Activated naive CD4-positive, alpha-beta T cell treated with anti-CD3 and anti-CD28 coated beads, Interleukin-2, amount 10 ng/mL, durations not matched to agents 7 days and 5 days (primary cell): ENCODE measurements at regions not wholly inside any gene's neighbourhood (a gene's known extent, or its start where the extent isn't known, plus 50 kb on each side); places are given as distances from the start of the nearest gene placed in this dataset.
"Not testable (repeated sequence)": the region's sequence is repeated elsewhere in the genome, so short reads cannot be mapped to it uniquely, and the experiment has no call there.

ENCODE experiments used
- CTCF ChIA-PET: fragments of 350-600 bp; sonication (Branson Sonifier 250); formaldehyde crosslinking; loops from one replicate; lab custom pipeline; 2021; ENCODE audit warnings: antibody characterized with exemption; lab: Charles Lee
- DNase-seq: peaks from one replicate; pipeline ENCODE4 v3.0.0-alpha.2; 2020
- H3K27ac Mint-ChIP-seq: one replicate; pipeline ENCODE4 v1.8.0; 2021; ENCODE audit warnings: mild to moderate bottlenecking, moderate library complexity, mixed read lengths
- H3K27me3 Mint-ChIP-seq: one replicate; pipeline ENCODE4 v1.8.0; 2021; ENCODE audit warnings: mild to moderate bottlenecking, mixed read lengths
- H3K36me3 Mint-ChIP-seq: one replicate; pipeline ENCODE4 v1.8.0; 2021; ENCODE audit warnings: mixed read lengths
- H3K4me1 Mint-ChIP-seq: one replicate; pipeline ENCODE4 v1.8.0; 2021; ENCODE audit warnings: mixed read lengths
- H3K4me3 Mint-ChIP-seq: one replicate; pipeline ENCODE4 v1.8.0; 2021; ENCODE audit warnings: mild to moderate bottlenecking, moderate library complexity, mixed read lengths
- H3K9me3 Mint-ChIP-seq: one replicate; pipeline ENCODE4 v1.8.0; 2021; ENCODE audit warnings: mixed read lengths

DNA sequence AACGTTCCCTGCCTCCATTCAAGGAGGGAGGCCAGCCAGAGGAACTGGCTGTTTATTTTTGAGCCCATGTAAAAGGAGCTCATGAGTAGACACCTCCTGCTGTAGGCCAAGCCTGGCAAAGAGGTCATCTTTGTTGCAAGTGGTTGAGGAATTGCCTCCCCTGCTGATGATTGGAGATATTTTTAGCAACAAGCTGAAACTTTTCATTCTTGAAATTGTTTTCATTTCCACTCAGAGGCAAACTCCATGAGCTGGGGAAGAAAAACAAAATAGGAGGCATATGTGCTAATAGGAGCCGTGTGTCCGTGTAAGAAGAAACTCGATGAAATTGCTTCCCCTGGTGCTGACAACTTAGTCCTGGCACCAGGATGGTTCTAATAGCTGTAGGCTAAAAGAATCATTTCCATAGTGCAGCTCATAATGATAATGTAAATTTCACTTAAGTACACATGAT is 440.1 kb upstream of the FAR2 start:
- H3K4me3 Mint-ChIP-seq, result no peak overlapping the region
- no peak for DNase-seq
- peaks cover 4% of the 10 kb centered on the region for H3K27me3 Mint-ChIP-seq
- CTCF ChIA-PET, result no interaction called here
- H3K9me3 Mint-ChIP-seq, result no peaks in the 10 kb centered on the region
- H3K36me3 Mint-ChIP-seq, result no peaks in the 10 kb centered on the region
- no peak overlapping the region for H3K27ac Mint-ChIP-seq
- H3K4me1 Mint-ChIP-seq, result no peaks in the 10 kb centered on the region

- DNase-seq, result no peak
- Mint-ChIP-seq H3K27me3 (peaks cover 4% of the 10 kb centered on the region), H3K4me1 (no peaks in the 10 kb centered on the region), H3K9me3 (no peaks in the 10 kb centered on the region), H3K36me3 (no peaks in the 10 kb centered on the region), H3K4me3 (no peak overlapping the region), H3K27ac (no peak overlapping the region)
- CTCF ChIA-PET, result no interaction called here
Observed at GRCh38 chr12:28709986-28710685, 438.9 kb upstream of the FAR2 start.

DNA sequence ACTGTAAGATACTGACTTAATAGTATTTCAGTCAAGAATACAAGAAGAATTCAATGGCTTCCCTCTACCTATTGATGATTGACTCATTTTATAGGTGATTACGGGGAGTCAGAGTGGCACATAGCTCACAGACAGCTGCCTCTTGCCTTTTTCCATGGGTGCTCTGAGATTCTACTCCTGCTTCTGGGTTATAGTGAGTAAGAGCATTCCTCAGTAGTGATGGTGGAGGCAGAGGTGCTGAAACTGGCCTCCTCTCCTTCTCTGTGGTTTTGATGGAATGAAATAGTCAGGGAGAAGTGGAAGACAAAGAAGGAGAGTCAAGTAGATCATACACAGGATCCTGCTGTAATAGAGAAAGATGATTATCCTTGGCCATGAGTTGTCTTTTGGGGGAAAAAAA is 438.2 kb upstream of the FAR2 start:
- Mint-ChIP-seq H3K27me3 (peaks cover 4% of the 10 kb centered on the region), H3K27ac (no peak overlapping the region), H3K36me3 (no peaks in the 10 kb centered on the region), H3K9me3 (no peaks in the 10 kb centered on the region), H3K4me3 (no peak overlapping the region), H3K4me1 (no peaks in the 10 kb centered on the region)
- CTCF ChIA-PET, result no interaction called here
- no peak for DNase-seq

GRCh38 chr12:28711421-28711820 is 437.7 kb upstream of the FAR2 start:
- Mint-ChIP-seq H3K27ac (no peak overlapping the region), H3K36me3 (no peaks in the 10 kb centered on the region), H3K4me3 (no peak overlapping the region), H3K9me3 (no peaks in the 10 kb centered on the region), H3K4me1 (no peaks in the 10 kb centered on the region), H3K27me3 (peaks cover 4% of the 10 kb centered on the region)
- no peak for DNase-seq
- CTCF ChIA-PET, result no interaction called here

DNA sequence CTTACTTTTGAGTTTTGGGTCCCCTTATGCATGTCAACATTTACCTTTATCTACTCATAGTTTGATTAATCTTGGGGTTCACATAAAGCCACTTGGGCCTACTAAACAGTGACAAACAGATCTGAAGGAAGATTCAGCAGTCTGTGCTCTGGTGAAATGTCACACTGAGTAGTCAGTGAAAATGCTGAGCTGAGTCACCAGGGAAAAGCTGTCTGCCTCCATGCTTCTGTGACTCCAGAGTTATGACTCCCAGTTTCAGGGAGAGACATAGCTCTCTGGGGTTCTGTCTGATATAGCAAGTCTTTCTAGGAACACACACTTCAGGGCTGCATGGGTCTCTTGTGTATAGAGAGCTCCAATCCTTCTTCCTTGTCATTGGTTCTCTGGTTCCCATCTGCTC is 406.3 kb upstream of the FAR2 start:
- Mint-ChIP-seq H3K4me1 (no peaks in the 10 kb centered on the region), H3K9me3 (no peaks in the 10 kb centered on the region), H3K36me3 (no peaks in the 10 kb centered on the region), H3K27me3 (no peaks in the 10 kb centered on the region), H3K27ac (no peak overlapping the region), H3K4me3 (no peak overlapping the region)
- CTCF ChIA-PET, result no interaction called here
- no peak for DNase-seq

GRCh38 chr12:28746734-28747325 is 402.2 kb upstream of the FAR2 start:
- CTCF ChIA-PET, result no interaction called here
- Mint-ChIP-seq H3K27me3 (no peaks in the 10 kb centered on the region), H3K9me3 (no peaks in the 10 kb centered on the region), H3K4me1 (no peaks in the 10 kb centered on the region), H3K36me3 (no peaks in the 10 kb centered on the region), H3K27ac (no peak overlapping the region), H3K4me3 (no peak overlapping the region)
- DNase-seq, result no peak

DNA sequence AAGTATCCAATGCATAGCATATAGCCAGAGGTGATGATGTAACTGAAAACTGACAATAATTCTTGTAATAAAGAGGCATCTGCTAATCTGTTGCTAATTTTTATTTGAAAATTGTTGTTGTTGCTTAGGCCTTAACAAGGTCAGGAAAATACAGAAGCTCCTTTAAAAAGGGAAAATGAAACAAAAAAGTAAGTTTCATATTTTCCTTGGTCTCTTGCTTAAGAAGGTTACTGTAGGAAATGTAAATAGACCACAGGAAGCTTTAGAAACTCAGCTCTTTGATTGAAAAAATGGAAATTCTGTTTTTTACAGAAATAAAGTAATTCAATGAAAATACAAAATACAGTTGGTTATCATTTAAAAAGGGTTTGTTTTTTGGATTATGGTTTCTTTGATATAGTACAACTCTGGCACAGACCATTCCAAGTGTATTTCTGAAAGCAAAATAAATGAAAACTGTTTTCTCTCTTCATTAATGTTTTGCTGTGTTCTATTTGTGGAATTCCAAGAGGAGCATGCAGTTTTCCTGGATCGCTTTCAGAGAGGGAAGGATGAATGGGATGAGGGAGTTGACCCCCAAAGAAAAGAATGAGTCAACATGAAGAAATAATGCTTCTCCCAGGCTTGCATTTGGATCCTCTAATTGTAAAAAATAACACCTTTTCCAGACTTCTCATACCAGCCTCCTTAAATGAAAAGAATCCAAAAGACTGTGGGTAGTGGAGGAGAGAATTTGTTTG is 398.0 kb upstream of the FAR2 start:
- CTCF ChIA-PET, result no interaction called here
- H3K27ac Mint-ChIP-seq, result no peak overlapping the region
- no peaks in the 10 kb centered on the region for H3K27me3 Mint-ChIP-seq
- H3K4me1 Mint-ChIP-seq, result no peaks in the 10 kb centered on the region
- H3K9me3 Mint-ChIP-seq, result no peaks in the 10 kb centered on the region
- no peak for DNase-seq
- H3K4me3 Mint-ChIP-seq, result no peak overlapping the region
- H3K36me3 Mint-ChIP-seq, result no peaks in the 10 kb centered on the region

DNA sequence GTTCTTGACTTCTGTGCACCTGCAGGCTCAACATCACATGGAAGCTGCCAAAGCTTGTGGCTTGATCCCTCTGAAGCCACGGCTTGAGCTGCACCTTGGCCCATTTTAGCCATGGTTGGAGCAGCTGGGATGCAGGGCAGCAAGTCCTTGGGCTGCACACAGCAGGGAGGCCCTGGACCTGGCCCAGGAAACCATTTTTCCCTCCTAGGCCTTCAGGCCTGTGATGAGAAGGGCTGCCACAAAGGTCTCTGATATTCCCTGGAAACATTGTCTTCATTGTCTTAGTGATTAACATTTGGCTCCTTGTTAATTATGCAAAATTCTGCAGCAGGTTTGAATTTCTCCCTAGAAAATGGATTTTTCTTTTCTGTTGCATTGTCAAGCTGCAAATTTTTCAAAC is 394.1 kb upstream of the FAR2 start:
- Mint-ChIP-seq H3K4me1 (no peaks in the 10 kb centered on the region), H3K27ac (no peak overlapping the region), H3K9me3 (no peaks in the 10 kb centered on the region), H3K36me3 (no peaks in the 10 kb centered on the region), H3K4me3 (no peak overlapping the region), H3K27me3 (no peaks in the 10 kb centered on the region)
- no peak for DNase-seq
- CTCF ChIA-PET, result no interaction called here

- Mint-ChIP-seq H3K4me3 (no peak overlapping the region), H3K36me3 (no peaks in the 10 kb centered on the region), H3K27ac (no peak overlapping the region), H3K4me1 (no peaks in the 10 kb centered on the region), H3K27me3 (no peaks in the 10 kb centered on the region), H3K9me3 (peaks cover 2% of the 10 kb centered on the region)
- CTCF ChIA-PET, result no interaction called here
- DNase-seq, result no peak
Observed at GRCh38 chr12:28759333-28759732, 389.7 kb upstream of the FAR2 start.

GRCh38 chr12:28760040-28760903 is 388.8 kb upstream of the FAR2 start:
- H3K27me3 Mint-ChIP-seq, CTCF ChIA-PET, H3K9me3 Mint-ChIP-seq, DNase-seq, H3K4me3 Mint-ChIP-seq, H3K36me3 Mint-ChIP-seq, H3K4me1 Mint-ChIP-seq, H3K27ac Mint-ChIP-seq: not testable (repeated sequence)

DNA sequence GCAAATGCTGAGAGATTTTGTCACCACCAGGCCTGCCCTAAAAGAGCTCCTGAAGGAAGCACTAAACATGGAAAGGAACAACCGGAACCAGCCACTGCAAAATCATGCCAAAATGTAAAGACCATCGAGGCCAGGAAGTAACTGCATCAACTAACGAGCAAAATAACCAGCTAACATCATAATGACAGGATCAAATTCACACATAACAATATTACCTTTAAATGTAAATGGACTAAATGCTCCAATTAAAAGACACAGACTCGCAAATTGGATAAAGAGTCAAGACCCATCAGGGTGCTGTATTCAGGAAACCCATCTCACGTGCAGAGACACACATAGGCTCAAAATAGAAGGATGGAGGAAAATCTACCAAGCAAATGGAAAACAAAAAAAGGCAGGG is 387.2 kb upstream of the FAR2 start:
- H3K4me3 Mint-ChIP-seq, DNase-seq, H3K36me3 Mint-ChIP-seq, H3K9me3 Mint-ChIP-seq, H3K27ac Mint-ChIP-seq, H3K27me3 Mint-ChIP-seq, H3K4me1 Mint-ChIP-seq, CTCF ChIA-PET: not testable (repeated sequence)

- Mint-ChIP-seq H3K27ac (no peak overlapping the region), H3K4me1 (no peaks in the 10 kb centered on the region), H3K9me3 (peaks cover 1% of the 10 kb centered on the region), H3K4me3 (no peak overlapping the region), H3K36me3 (no peaks in the 10 kb centered on the region), H3K27me3 (no peaks in the 10 kb centered on the region)
- CTCF ChIA-PET, result no interaction called here
- no peak for DNase-seq
Observed at GRCh38 chr12:28766398-28766797, 382.7 kb upstream of the FAR2 start.

GRCh38 chr12:28767836-28768348 is 381.2 kb upstream of the FAR2 start:
- no peak for DNase-seq
- Mint-ChIP-seq H3K4me1 (no peaks in the 10 kb centered on the region), H3K9me3 (no peaks in the 10 kb centered on the region), H3K4me3 (no peak overlapping the region), H3K27me3 (no peaks in the 10 kb centered on the region), H3K27ac (no peak overlapping the region), H3K36me3 (no peaks in the 10 kb centered on the region)
- CTCF ChIA-PET, result no interaction called here

DNA sequence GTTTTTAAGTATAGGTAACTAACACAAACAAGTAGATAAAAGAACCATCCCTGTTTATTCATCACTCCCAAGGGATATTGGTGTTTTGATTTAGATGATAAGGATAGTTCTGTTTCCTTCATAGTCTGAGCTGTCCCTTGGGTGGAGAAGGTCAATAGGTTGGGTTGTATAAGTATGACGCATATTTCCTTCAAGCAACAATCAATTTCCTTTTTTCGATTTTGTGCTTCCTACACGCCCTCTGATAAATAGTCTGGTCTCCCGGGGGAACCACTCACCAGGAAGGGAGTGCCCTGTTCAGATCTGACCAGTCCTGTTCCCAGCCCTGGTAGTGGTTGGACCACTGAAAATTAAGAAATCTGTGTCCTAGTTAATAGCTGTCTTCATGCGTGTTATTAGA is 378.8 kb upstream of the FAR2 start:
- CTCF ChIA-PET, result no interaction called here
- Mint-ChIP-seq H3K4me3 (no peak overlapping the region), H3K27ac (no peak overlapping the region), H3K27me3 (no peaks in the 10 kb centered on the region), H3K36me3 (no peaks in the 10 kb centered on the region), H3K4me1 (no peaks in the 10 kb centered on the region), H3K9me3 (no peaks in the 10 kb centered on the region)
- no peak for DNase-seq
